HG03097 (cell line): ENCODE measurements at regions not wholly inside any gene's neighbourhood (a gene's known extent, or its start where the extent isn't known, plus 50 kb on each side); places are given as distances from the start of the nearest gene placed in this dataset.
"Not testable (repeated sequence)": the region's sequence is repeated elsewhere in the genome, so short reads cannot be mapped to it uniquely, and the experiment has no call there.

Experiments used
- ATAC-seq: cut with Tn5 transposase; IDR thresholded peaks from one replicate; pipeline ENCODE4 v1.9.1; 2021; ENCODE audit not compliant: unreplicated experiment, low FRiP score

DNA sequence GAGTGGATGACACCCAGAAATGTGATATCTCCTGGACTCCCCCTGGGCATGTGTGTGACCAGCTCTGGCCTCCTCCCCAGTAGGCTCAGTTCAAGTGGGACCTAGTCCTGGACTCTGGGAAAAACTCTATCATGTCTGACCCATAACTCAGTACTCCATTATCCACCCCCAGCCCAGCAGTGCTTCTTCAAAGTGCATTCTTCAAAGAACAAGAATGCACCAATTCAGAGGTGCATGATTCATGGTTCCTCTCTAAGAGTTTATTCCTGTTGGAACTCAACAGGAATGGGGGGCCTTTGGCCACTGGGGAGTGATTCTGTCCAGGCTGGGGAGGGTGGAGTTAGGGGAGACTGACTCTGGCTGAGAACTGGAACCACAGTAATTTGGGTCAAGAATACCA is 173.6 kb upstream of the CXCL12 start:
- no peak for ATAC-seq

- ATAC-seq = no peak
These were observed 179.5 kb upstream of the CXCL12 start for GRCh38 chr10:44564361-44564760.

DNA sequence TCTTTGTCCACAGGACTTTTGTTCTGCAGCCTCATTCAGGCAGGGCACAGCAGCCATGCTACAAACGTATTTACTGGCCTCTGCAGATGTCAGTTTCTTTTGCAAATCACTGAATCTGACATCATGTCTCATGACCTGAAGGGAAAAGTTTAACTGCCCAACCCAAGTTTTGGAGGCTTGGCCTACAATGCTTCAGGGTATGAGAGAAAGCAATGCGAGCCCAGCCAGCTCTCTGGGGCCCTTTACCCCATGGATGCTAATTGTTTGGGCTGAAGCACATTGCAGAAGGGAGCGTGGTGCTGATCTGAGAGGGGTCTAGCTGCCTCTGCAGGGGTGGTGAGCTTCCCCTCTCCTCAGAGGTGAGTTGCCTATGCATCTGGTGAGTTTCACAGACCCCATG is 179.9 kb upstream of the CXCL12 start:
- no peak for ATAC-seq

GRCh38 chr10:44566786-44567185 is 181.9 kb upstream of the CXCL12 start:
- ATAC-seq = no peak

DNA sequence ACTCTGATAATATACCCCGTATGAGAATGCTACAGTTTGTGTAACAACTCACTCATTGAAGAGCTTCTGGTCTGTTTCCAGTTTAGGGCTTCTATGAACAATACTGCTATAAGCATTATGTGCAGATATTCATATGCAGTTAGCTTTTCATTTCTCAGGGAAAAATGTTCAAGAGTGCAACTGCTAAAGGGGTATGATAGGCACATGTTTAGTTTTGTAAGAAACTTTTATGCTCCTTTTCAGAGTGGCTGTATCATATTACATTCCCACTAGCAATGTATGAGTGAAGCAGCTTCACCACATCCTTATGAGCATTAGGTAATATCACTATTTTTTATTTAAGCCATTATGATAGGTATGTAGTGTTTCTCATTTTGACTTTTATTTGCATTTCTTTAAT is 182.6 kb upstream of the CXCL12 start:
- ATAC-seq = no peak

- no peak for ATAC-seq
These were observed 184.5 kb upstream of the CXCL12 start for GRCh38 chr10:44569193-44570091.

GRCh38 chr10:44571701-44572100 is 186.8 kb upstream of the CXCL12 start:
- ATAC-seq = no peak

- no peak for ATAC-seq
These were observed 187.2 kb upstream of the CXCL12 start for GRCh38 chr10:44572146-44572545.

DNA sequence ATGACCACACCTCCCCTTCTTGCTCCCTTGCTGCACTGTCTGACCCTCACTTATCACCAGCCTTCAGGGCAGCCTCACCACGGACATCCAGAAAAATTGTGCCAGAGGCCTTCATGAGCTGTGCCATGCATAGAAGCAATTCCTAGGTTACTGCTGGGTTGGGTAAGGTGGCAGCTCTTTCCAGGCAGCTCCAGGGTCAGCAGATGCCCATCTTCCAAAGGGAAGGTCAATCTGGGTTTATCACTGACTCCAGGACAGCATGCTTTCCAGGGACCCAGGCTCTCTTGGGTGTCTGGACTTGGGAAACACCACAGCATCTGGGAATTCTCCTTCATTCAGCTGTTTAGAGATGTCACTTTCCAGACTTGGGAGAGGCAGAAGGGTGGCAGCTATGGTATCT is 188.9 kb upstream of the CXCL12 start:
- no peak for ATAC-seq

DNA sequence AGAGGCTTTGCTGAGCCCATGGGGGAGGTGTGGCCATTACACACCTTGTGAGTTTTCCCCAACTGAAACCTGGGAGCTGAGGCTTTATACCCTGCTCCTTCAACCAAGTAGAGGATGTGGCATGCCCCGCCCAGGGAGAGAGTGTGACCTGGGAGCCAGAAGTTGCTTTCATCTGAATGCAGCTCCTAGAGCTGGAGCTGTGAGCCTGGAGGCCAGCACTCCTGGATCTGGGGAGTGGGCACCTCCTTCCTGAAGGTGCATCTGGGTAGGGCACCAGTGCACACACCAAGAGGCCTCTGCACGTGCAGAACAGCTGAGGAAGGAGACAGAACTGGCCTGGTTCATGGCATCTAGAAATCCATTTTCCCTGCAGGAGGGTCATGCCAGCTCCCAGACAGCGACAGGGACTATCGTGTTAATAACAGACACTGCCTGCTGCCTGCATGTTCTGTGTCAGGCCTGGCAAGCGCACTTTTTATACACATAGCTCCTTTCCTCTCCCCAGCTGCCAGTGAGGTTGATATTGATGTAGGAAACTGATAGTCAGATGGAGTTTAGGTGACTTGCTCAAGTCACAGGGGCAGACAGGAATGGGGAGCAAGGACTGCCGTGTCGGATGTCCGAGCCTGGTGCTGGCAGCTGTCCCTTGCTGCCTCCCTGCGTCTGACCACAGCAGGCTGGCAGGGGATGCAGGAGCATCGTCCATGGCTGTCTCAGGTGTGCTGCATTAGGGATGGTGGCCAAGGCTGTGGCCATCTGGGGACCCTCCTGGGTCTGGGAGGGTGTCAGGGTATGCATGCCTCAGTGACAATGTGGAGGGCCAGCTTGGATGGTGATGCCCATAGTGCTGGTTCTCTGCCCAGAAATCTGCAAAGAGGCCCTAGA is 189.9 kb upstream of the CXCL12 start:
- no peak for ATAC-seq

GRCh38 chr10:44575601-44576380 is 190.9 kb upstream of the CXCL12 start:
- no peak for ATAC-seq

DNA sequence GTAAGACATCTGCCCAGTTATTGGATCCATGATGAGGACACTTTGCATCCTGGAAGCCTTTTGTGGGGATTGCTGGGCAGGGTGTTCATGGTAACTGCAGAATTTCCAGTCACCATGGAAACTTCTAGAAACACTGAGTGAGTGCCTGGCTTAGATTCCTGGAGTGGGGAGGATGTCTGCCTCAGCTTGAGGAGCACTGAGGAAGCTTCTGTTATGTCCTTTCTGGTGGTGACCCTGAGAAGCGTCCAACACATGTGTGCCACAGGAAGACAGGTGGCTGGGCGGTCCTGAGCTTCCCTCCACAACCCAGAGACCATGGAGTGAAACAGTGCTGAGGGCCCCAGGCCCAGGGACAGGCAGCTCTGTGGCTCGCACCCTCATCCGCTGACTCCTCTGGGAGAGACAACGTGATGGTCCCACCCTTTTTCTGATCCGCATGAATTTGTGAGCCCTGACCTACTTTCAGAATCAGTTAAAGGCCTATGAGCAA is 191.8 kb upstream of the CXCL12 start:
- ATAC-seq = no peak

- ATAC-seq = no peak
These were observed 192.6 kb upstream of the CXCL12 start for GRCh38 chr10:44577533-44577932.

DNA sequence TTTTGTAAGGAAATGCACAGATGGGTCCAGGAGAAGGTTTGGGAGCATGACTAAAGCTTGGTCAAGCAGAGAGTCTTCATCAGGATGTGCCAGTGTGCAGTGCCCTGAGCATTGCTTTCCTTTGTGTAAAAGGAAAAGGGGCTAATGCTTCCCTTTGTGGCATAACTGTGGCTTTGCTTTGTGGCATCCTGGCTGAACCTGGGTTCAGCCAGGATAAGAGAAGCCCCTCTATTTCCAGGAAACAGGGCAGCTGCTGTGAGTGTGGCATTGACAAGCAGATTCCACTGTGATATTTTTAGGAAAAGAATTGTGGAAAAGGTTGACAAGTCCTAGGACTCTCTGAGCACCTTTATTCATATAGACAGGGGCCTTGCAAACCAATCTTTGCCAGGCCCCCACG is 193.4 kb upstream of the CXCL12 start:
- no peak for ATAC-seq

- ATAC-seq = not testable (repeated sequence)
These were observed 194.1 kb upstream of the CXCL12 start for GRCh38 chr10:44578963-44579362.

GRCh38 chr10:44581996-44582395 is 197.1 kb upstream of the CXCL12 start:
- ATAC-seq = no peak

GRCh38 chr10:44587488-44588318 is 202.8 kb upstream of the CXCL12 start:
- ATAC-seq = no peak

GRCh38 chr10:44589181-44589943 is 204.5 kb upstream of the CXCL12 start:
- no peak for ATAC-seq

DNA sequence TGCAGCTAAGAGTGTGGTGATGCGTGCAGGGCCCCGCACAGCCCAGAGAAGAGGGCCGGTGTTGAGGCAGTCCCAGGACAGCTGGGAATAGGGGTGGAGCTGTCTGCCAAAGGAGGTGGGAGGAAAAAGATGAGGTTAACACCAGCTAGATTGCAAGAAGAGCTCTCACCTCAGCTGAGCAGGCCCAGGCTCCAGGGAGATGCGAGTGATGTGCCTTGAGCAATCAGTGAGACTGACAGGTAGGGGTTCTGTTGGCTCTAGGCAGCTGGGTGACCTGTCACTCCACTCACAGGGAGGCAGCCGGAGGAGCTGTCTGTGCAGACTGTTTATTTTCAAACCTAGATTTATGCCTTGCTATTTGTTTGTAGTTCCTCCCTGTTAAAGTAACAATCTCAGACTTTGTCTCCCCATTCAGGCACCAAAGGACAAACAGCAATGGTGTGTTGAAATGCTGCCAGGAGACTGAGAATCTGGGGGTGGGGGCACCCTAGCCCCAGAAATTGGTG is 205.1 kb upstream of the CXCL12 start:
- no peak for ATAC-seq
